ENCODE measurements at regions not wholly inside any gene's neighbourhood (a gene's known extent, or its start where the extent isn't known, plus 50 kb on each side); places are given as distances from the start of the nearest gene placed in this dataset.

DNA sequence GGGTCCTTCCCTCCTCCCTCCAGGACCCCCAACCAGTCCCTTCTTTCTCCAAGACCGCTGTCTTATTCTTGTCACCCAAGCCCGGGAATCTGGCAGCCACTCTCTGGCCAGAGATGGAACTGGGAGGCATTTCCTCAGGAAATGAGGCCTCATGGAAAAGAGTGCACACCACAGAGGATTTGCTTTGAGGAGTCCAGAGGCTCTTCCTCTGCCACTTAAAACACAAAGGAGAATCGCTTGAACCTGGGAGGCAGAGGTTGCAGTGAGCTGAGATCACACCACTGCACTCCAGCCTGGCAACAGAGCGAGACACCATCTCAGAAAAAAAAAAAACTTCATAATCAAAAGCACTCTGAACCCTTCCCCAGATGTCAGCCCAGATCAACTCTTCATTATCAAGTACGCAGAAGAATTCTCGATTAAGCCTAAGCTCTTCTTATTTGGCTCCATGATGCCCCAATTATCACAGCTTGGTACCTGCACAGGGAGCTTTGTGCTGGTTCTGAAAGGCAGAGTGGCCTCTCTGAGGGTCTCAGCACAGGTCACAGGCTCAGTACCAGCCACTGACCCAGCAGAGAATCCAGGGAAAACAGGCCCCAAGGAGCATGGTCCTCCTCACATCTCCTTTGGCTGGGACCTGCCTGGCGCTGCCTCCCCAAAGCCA lies 82.9 kb upstream of the MAFB start:
- no peaks in the 10 kb centered on the region for H4K20me1 ChIP-seq (ENCODE audit: insufficient read depth, low read length)
- H3K4me1 ChIP-seq (ENCODE audit: insufficient read depth, low read length), result no peaks in the 10 kb centered on the region
- TF ChIP-seq, protein P1, sequence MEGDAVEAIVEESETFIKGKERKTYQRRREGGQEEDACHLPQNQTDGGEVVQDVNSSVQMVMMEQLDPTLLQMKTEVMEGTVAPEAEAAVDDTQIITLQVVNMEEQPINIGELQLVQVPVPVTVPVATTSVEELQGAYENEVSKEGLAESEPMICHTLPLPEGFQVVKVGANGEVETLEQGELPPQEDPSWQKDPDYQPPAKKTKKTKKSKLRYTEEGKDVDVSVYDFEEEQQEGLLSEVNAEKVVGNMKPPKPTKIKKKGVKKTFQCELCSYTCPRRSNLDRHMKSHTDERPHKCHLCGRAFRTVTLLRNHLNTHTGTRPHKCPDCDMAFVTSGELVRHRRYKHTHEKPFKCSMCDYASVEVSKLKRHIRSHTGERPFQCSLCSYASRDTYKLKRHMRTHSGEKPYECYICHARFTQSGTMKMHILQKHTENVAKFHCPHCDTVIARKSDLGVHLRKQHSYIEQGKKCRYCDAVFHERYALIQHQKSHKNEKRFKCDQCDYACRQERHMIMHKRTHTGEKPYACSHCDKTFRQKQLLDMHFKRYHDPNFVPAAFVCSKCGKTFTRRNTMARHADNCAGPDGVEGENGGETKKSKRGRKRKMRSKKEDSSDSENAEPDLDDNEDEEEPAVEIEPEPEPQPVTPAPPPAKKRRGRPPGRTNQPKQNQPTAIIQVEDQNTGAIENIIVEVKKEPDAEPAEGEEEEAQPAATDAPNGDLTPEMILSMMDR (IDR thresholded peaks at IDR 0.05; ENCODE audit: extremely low read depth, low read depth, low read length), result no peak
- H3K4me2 ChIP-seq (ENCODE audit: insufficient read depth, low read length), result no peak overlapping the region
- peak; percentile 68 for DNase-seq (ENCODE audit: insufficient read length, low spot score, missing footprints)
- no peak overlapping the region for H3K27ac ChIP-seq (ENCODE audit: low read depth, low read length)
- H3K36me3 ChIP-seq (ENCODE audit: insufficient read depth, low read length), result no peaks in the 10 kb centered on the region
- H3K79me2 ChIP-seq (ENCODE audit: insufficient read depth, low read length), result no peaks in the 10 kb centered on the region
- H2AFZ ChIP-seq (ENCODE audit: low read length), result no peak overlapping the region
- no peak overlapping the region for H3K4me3 ChIP-seq (ENCODE audit: insufficient read depth, low read length)
- H3K27me3 ChIP-seq (ENCODE audit: insufficient read depth, low read length), result no peaks in the 10 kb centered on the region
- no peaks in the 10 kb centered on the region for H3K9me3 ChIP-seq (ENCODE audit: low read depth, low read length)

DNA sequence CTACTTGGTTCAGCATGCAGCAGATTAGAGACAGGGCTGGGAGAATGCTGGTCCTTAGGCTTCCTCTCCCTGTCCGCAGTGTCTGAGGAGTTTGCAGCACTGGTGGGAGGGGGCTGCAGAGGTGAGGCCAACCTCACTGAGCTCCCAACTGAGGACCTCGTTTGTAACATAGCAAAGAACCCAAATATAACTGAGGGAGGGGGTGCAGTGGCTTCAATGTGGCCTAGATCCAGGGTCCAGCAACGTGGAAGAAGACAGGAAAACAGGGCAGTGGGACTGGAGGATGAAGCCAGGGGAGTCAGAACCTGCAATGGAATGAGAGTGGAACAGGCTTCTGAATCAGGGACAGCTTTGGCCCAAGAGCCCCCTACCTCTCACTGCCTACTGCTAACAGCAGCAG lies 84.3 kb upstream of the MAFB start:
- H3K4me3 ChIP-seq (ENCODE audit: insufficient read depth, low read length), result no peak overlapping the region
- no peaks in the 10 kb centered on the region for H4K20me1 ChIP-seq (ENCODE audit: insufficient read depth, low read length)
- H3K4me1 ChIP-seq (ENCODE audit: insufficient read depth, low read length), result no peaks in the 10 kb centered on the region
- H3K27me3 ChIP-seq (ENCODE audit: insufficient read depth, low read length), result no peaks in the 10 kb centered on the region
- no peak overlapping the region for H3K27ac ChIP-seq (ENCODE audit: low read depth, low read length)
- no peak overlapping the region for H2AFZ ChIP-seq (ENCODE audit: low read length)
- no peak overlapping the region for H3K4me2 ChIP-seq (ENCODE audit: insufficient read depth, low read length)
- TF ChIP-seq, protein P1 (IDR thresholded peaks at IDR 0.05; ENCODE audit: extremely low read depth, low read depth, low read length), result no peak
- no peaks in the 10 kb centered on the region for H3K9me3 ChIP-seq (ENCODE audit: low read depth, low read length)
- no peak for DNase-seq (ENCODE audit: insufficient read length, low spot score, missing footprints)
- no peaks in the 10 kb centered on the region for H3K79me2 ChIP-seq (ENCODE audit: insufficient read depth, low read length)
- no peaks in the 10 kb centered on the region for H3K36me3 ChIP-seq (ENCODE audit: insufficient read depth, low read length)

DNA sequence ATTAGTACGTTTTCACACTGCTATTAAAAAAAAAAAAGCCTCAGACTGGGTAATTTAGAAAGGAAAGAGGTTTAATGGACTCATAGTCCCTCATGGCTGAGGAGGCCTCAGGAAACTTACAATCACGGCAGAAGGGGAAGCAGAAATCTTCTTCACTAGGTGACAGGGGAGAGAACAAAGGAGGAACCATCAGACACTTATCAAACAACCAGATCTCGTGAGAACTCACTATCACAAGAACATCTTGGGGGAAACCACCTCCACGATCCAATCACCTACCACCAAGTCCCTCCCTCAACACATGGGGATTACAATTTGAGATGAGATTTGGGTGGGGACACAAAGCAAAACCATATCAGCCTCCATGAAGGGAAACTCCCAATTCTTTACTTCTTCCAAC lies 85.2 kb upstream of the MAFB start:
- Histone ChIP-seq H3K27ac (ENCODE audit: low read depth, low read length) (no peak overlapping the region), H3K4me1 (ENCODE audit: insufficient read depth, low read length) (no peaks in the 10 kb centered on the region), H3K36me3 (ENCODE audit: insufficient read depth, low read length) (no peaks in the 10 kb centered on the region), H3K9me3 (ENCODE audit: low read depth, low read length) (no peaks in the 10 kb centered on the region), H3K4me3 (ENCODE audit: insufficient read depth, low read length) (no peak overlapping the region), H3K4me2 (ENCODE audit: insufficient read depth, low read length) (no peak overlapping the region), H4K20me1 (ENCODE audit: insufficient read depth, low read length) (no peaks in the 10 kb centered on the region), H2AFZ (ENCODE audit: low read length) (no peak overlapping the region), H3K79me2 (ENCODE audit: insufficient read depth, low read length) (no peaks in the 10 kb centered on the region), H3K27me3 (ENCODE audit: insufficient read depth, low read length) (no peaks in the 10 kb centered on the region)
- TF ChIP-seq, protein P1 (IDR thresholded peaks at IDR 0.05; ENCODE audit: extremely low read depth, low read depth, low read length), result no peak
- DNase-seq (ENCODE audit: insufficient read length, low spot score, missing footprints), result no peak

DNA sequence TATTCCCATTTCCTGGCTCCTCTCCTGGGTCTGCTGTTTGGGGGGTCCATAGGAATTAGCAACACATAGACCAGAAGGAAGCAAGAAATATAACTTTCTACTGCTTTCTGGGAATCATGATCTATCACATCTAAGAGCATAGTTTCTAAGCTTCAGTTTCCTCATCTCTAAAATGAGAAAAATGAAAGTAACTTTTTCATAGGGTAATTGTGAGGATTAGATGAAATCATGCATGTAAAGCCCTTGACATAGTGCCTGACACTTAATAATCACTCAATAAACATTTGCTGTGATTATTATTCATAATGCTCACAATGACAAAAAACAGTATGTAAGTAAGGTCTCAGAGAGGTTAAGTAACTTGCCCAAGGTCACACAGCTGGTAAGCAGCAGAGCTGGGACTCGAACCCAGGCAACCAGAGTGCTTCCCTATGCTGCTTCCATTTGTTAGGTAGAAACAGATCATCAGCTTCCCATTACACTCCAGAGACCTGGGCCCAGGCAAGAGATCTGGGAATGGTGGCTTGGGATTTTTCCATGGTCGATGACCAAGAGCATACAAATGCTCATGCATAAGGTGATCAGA lies 86.6 kb upstream of the MAFB start:
- TF ChIP-seq, protein P1 (IDR thresholded peaks at IDR 0.05; ENCODE audit: extremely low read depth, low read depth, low read length), result no peak
- Histone ChIP-seq H4K20me1 (ENCODE audit: insufficient read depth, low read length) (no peaks in the 10 kb centered on the region), H3K27ac (ENCODE audit: low read depth, low read length) (no peak overlapping the region), H3K4me3 (ENCODE audit: insufficient read depth, low read length) (no peak overlapping the region), H3K4me1 (ENCODE audit: insufficient read depth, low read length) (no peaks in the 10 kb centered on the region), H3K9me3 (ENCODE audit: low read depth, low read length) (no peaks in the 10 kb centered on the region), H3K36me3 (ENCODE audit: insufficient read depth, low read length) (no peaks in the 10 kb centered on the region), H2AFZ (ENCODE audit: low read length) (no peak overlapping the region), H3K27me3 (ENCODE audit: insufficient read depth, low read length) (no peaks in the 10 kb centered on the region), H3K4me2 (ENCODE audit: insufficient read depth, low read length) (no peak overlapping the region), H3K79me2 (ENCODE audit: insufficient read depth, low read length) (no peaks in the 10 kb centered on the region)
- DNase-seq (ENCODE audit: insufficient read length, low spot score, missing footprints), result no peak

Data from osteoblast (primary cell).